ENCODE measurements at regions not wholly inside any gene's neighbourhood (a gene's known extent, or its start where the extent isn't known, plus 50 kb on each side); places are given as distances from the start of the nearest gene placed in this dataset.

DNA sequence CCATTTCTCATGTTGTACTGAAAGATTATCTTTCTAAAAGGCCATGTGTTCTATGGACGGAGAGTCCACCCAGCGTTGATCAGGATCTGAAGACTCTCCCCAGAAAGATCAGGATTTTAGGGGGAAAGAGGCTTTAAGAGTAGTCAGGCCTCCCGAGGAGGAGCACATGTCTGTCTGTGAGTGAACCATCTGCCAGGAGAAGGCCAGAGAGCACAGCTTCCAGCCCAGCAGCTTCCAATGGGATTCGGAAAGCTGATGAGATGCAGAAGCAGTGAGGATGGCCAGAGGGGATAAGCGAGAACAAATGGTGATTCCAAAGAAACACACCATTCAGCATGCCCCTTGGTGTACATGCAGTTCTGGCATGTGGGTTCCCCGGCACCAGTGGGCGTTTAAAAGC, 88.5 kb upstream of the TCERG1L start:
- H3K36me3 ChIP-seq (replicated peaks in 1 of 2; ENCODE audit: control insufficient read depth in 1 of 2, insufficient read depth in 2 of 2, low read length in 2 of 2): no peaks in the 10 kb centered on the region
- no peaks in the 10 kb centered on the region for H3K79me2 ChIP-seq (ENCODE audit: insufficient read depth, low read length)
- intact Hi-C loops (cut with micrococcal nuclease; ENCODE audit: unreplicated experiment): no loop called here
- no peak overlapping the region for H3K27ac ChIP-seq (ENCODE audit: extremely low read length, insufficient read depth, low read length)
- H3K9me3 ChIP-seq (ENCODE audit: low read length): no peaks in the 10 kb centered on the region
- no peaks in the 10 kb centered on the region for H3K4me1 ChIP-seq (ENCODE audit: insufficient read depth, low read length)
- DNase-seq (ENCODE audit: low spot score): no peak
- no TSS peak for BruUV-seq (replicated peaks)
- TF ChIP-seq ZFP36 (IDR thresholded peaks at IDR 0.05; ENCODE audit: borderline replicate concordance, low read depth, low read length, partially characterized antibody) (no peak), ZNF724P (CRISPR knock-in tag; IDR thresholded peaks at IDR 0.05; ENCODE audit: borderline replicate concordance) (no peak), ZNF7 (CRISPR knock-in tag; IDR thresholded peaks at IDR 0.05) (no peak), GMEB2 (CRISPR knock-in tag; IDR thresholded peaks at IDR 0.05; ENCODE audit: low read depth) (no peak), TCF12 (IDR thresholded peaks at IDR 0.05) (no peak), TCF12 (CRISPR knock-in tag; IDR thresholded peaks at IDR 0.05) (no peak), NFIB (CRISPR knock-in tag; IDR thresholded peaks at IDR 0.05; ENCODE audit: borderline replicate concordance) (no peak), JUND (CRISPR knock-in tag; IDR thresholded peaks at IDR 0.05) (no peak), SRF (IDR thresholded peaks at IDR 0.05; ENCODE audit: low read depth, low read length) (no peak), MEIS1 (CRISPR knock-in tag; IDR thresholded peaks at IDR 0.05; ENCODE audit: borderline replicate concordance) (no peak), TARDBP (CRISPR knock-in tag; IDR thresholded peaks at IDR 0.05) (no peak)
- TF ChIP-seq, protein P1, sequence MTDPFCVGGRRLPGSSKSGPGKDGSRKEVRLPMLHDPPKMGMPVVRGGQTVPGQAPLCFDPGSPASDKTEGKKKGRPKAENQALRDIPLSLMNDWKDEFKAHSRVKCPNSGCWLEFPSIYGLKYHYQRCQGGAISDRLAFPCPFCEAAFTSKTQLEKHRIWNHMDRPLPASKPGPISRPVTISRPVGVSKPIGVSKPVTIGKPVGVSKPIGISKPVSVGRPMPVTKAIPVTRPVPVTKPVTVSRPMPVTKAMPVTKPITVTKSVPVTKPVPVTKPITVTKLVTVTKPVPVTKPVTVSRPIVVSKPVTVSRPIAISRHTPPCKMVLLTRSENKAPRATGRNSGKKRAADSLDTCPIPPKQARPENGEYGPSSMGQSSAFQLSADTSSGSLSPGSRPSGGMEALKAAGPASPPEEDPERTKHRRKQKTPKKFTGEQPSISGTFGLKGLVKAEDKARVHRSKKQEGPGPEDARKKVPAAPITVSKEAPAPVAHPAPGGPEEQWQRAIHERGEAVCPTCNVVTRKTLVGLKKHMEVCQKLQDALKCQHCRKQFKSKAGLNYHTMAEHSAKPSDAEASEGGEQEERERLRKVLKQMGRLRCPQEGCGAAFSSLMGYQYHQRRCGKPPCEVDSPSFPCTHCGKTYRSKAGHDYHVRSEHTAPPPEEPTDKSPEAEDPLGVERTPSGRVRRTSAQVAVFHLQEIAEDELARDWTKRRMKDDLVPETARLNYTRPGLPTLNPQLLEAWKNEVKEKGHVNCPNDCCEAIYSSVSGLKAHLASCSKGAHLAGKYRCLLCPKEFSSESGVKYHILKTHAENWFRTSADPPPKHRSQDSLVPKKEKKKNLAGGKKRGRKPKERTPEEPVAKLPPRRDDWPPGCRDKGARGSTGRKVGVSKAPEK (CRISPR knock-in tag; IDR thresholded peaks at IDR 0.05; ENCODE audit: borderline replicate concordance): no peak
- TF ChIP-seq, protein P2, sequence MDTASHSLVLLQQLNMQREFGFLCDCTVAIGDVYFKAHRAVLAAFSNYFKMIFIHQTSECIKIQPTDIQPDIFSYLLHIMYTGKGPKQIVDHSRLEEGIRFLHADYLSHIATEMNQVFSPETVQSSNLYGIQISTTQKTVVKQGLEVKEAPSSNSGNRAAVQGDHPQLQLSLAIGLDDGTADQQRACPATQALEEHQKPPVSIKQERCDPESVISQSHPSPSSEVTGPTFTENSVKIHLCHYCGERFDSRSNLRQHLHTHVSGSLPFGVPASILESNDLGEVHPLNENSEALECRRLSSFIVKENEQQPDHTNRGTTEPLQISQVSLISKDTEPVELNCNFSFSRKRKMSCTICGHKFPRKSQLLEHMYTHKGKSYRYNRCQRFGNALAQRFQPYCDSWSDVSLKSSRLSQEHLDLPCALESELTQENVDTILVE (CRISPR knock-in tag; IDR thresholded peaks at IDR 0.05): no peak
- TF ChIP-seq, protein P3, sequence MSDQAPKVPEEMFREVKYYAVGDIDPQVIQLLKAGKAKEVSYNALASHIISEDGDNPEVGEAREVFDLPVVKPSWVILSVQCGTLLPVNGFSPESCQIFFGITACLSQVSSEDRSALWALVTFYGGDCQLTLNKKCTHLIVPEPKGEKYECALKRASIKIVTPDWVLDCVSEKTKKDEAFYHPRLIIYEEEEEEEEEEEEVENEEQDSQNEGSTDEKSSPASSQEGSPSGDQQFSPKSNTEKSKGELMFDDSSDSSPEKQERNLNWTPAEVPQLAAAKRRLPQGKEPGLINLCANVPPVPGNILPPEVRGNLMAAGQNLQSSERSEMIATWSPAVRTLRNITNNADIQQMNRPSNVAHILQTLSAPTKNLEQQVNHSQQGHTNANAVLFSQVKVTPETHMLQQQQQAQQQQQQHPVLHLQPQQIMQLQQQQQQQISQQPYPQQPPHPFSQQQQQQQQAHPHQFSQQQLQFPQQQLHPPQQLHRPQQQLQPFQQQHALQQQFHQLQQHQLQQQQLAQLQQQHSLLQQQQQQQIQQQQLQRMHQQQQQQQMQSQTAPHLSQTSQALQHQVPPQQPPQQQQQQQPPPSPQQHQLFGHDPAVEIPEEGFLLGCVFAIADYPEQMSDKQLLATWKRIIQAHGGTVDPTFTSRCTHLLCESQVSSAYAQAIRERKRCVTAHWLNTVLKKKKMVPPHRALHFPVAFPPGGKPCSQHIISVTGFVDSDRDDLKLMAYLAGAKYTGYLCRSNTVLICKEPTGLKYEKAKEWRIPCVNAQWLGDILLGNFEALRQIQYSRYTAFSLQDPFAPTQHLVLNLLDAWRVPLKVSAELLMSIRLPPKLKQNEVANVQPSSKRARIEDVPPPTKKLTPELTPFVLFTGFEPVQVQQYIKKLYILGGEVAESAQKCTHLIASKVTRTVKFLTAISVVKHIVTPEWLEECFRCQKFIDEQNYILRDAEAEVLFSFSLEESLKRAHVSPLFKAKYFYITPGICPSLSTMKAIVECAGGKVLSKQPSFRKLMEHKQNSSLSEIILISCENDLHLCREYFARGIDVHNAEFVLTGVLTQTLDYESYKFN (CRISPR knock-in tag; conservative IDR thresholded peaks at IDR 0.05): no peak
- FAIRE-seq: no peak
- H3K4me2 ChIP-seq (ENCODE audit: low read depth, low read length): no peak overlapping the region
- CTCF ChIA-PET (ENCODE audit: low intra/inter-chr PET ratio, low total read pairs): no interaction called here
- ATAC-seq: no peak
- peaks cover under 1% of the 10 kb centered on the region; the same call in 1 of the 2 replicates for H4K20me1 ChIP-seq (ENCODE audit: insufficient read depth, low read length)
- H2AFZ ChIP-seq (ENCODE audit: low read length): no peak overlapping the region
- no peak overlapping the region for H3K9ac ChIP-seq (ENCODE audit: insufficient read depth, low read depth, low read length)
- peaks cover 4 to 38% of the 10 kb centered on the region in 2 experiments; a peak in 4 of 5 replicates for H3K27me3 ChIP-seq (ENCODE audit: control insufficient read depth in 1 of 2, insufficient read depth in 2 of 2, low read length in 2 of 2)
- POLR2A ChIA-PET: no interaction called here
- no peak overlapping the region for H3K4me3 ChIP-seq (replicated peaks in 1 of 3; ENCODE audit: insufficient read depth in 1 of 3, low read depth in 2 of 3, low read length in 3 of 3)
- 28% methylated on average over 6 of the region's 7 CpGs for WGBS (ENCODE audit: low lambda C conversion rate)
- in situ Hi-C loops (cut with HindIII; ENCODE audit: extremely low pct_ligation_motif_present, low pct_unique_long_range_greater_than_20kb): no loop called here
